ENCODE measurements at regions not wholly inside any gene's neighbourhood (a gene's known extent, or its start where the extent isn't known, plus 50 kb on each side); places are given as distances from the start of the nearest gene placed in this dataset.

DNA sequence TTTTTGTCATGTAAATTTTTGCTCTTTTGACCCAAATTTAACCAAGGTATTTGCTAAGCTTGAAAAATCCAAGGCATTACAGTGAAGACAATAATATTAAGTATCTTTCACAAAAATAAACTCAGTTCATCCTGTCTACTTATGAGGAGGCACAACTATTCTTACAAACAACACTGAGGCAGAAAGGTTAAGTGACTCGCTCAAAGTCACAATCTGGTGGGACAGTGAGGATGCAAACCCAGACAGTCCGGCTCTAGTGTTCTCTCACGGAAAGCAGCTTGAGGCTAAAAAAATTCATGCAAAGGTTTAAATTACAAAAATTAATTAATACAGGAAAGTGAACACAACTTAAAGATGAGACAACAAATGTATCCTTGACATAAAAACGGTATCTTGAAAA lies 125.3 kb downstream of the SIPA1L2 start:
- Histone ChIP-seq H3K4me1 (ENCODE audit: control insufficient read depth in 1 of 2, insufficient read depth in 1 of 2, low read depth in 1 of 2, low read length in 1 of 2) (peaks cover 29 to 40% of the 10 kb centered on the region in 2 experiments), H3K36me3 (no peaks in the 10 kb centered on the region), H3K27ac (no peak overlapping the region), H3K9me3 (no peaks in the 10 kb centered on the region), H3K27me3 (no peaks in the 10 kb centered on the region), H3K4me3 (ENCODE audit: low read depth in 1 of 2, low read length in 1 of 2) (no peak overlapping the region)
- no peak for TF ChIP-seq CTCF (IDR thresholded peaks at IDR 0.05)

GRCh38 chr1:232503497-232503896 lies 126.4 kb downstream of the SIPA1L2 start:
- H3K27me3 ChIP-seq, result no peaks in the 10 kb centered on the region
- no peak for TF ChIP-seq CTCF (IDR thresholded peaks at IDR 0.05)
- no peak overlapping the region for H3K4me3 ChIP-seq (ENCODE audit: low read depth in 1 of 2, low read length in 1 of 2)

DNA sequence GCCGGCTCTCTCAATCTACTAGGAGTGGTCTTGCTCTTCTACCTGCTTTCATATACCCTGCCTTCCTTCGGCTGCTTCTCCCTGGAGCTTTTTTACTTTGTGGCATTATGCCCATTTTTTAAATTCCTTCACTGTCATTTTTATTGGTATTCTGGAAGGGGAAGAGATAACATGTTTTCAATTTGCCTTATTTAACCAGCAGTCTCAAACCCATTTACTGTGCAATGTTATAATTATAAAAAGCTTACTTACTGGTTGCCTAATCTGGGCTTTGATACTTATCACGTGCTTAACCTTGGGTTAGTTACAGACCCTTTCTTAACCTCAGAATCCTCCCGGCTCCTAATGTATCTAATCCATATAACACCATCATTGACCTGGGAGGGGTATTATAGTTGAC lies 128.1 kb downstream of the SIPA1L2 start:
- Histone ChIP-seq H3K27ac (no peak overlapping the region), H3K4me1 (ENCODE audit: control insufficient read depth in 1 of 2, insufficient read depth in 1 of 2, low read depth in 1 of 2, low read length in 1 of 2) (peaks cover 3 to 12% of the 10 kb centered on the region in 2 experiments), H3K27me3 (no peaks in the 10 kb centered on the region), H3K4me3 (ENCODE audit: low read depth in 1 of 2, low read length in 1 of 2) (no peak overlapping the region), H3K36me3 (no peaks in the 10 kb centered on the region), H3K9me3 (no peaks in the 10 kb centered on the region)
- TF ChIP-seq CTCF (IDR thresholded peaks at IDR 0.05), result no peak

More at GRCh38 chr1:232503497-232503896, 126.4 kb downstream of the SIPA1L2 start:
- no peak overlapping the region for H3K27ac ChIP-seq
- H3K36me3 ChIP-seq, result no peaks in the 10 kb centered on the region
- peaks cover 17 to 29% of the 10 kb centered on the region in 2 experiments for H3K4me1 ChIP-seq (ENCODE audit: control insufficient read depth in 1 of 2, insufficient read depth in 1 of 2, low read depth in 1 of 2, low read length in 1 of 2)
- no peaks in the 10 kb centered on the region for H3K9me3 ChIP-seq

- H3K27me3 ChIP-seq, result no peaks in the 10 kb centered on the region
- H3K4me1 ChIP-seq (ENCODE audit: control insufficient read depth in 1 of 2, insufficient read depth in 1 of 2, low read depth in 1 of 2, low read length in 1 of 2), result no peaks in the 10 kb centered on the region
- TF ChIP-seq CTCF (IDR thresholded peaks at IDR 0.05), result no peak
- H3K4me3 ChIP-seq (ENCODE audit: low read depth in 1 of 2, low read length in 1 of 2), result no peak overlapping the region
- H3K36me3 ChIP-seq, result no peaks in the 10 kb centered on the region
- H3K27ac ChIP-seq, result no peak overlapping the region
- no peaks in the 10 kb centered on the region for H3K9me3 ChIP-seq
These were observed 130.7 kb downstream of the SIPA1L2 start for GRCh38 chr1:232499188-232499587.

DNA sequence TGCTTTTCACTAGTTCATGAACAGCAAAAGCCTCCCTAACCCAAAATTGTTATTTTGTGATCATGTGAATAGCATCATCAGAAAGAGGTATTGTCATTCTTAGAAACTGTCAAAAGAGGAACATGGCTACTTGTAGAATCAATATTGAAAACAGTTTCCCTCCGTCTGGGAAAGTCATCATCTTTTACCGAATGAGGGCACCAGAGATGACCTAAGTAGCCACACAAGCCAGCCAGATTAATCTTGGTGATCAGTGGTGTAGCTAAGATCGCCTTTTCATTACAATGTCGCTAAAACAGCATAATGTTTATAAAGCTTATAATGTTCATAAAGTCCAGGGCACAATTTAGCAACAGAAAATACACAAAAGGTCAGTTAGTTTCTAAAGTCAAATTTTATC lies 136.1 kb downstream of the SIPA1L2 start:
- Histone ChIP-seq H3K27ac (no peak overlapping the region), H3K4me1 (ENCODE audit: control insufficient read depth in 1 of 2, insufficient read depth in 1 of 2, low read depth in 1 of 2, low read length in 1 of 2) (no peaks in the 10 kb centered on the region), H3K27me3 (no peaks in the 10 kb centered on the region), H3K36me3 (peaks cover 29% of the 10 kb centered on the region), H3K9me3 (no peaks in the 10 kb centered on the region), H3K4me3 (ENCODE audit: low read depth in 1 of 2, low read length in 1 of 2) (no peak overlapping the region)
- no peak for TF ChIP-seq CTCF (IDR thresholded peaks at IDR 0.05)

- Histone ChIP-seq H3K27ac (no peak overlapping the region), H3K27me3 (no peaks in the 10 kb centered on the region), H3K4me3 (ENCODE audit: low read depth in 1 of 2, low read length in 1 of 2) (no peak overlapping the region), H3K4me1 (ENCODE audit: control insufficient read depth in 1 of 2, insufficient read depth in 1 of 2, low read depth in 1 of 2, low read length in 1 of 2) (no peaks in the 10 kb centered on the region), H3K36me3 (peaks cover 36% of the 10 kb centered on the region), H3K9me3 (no peaks in the 10 kb centered on the region)
- no peak for TF ChIP-seq CTCF (IDR thresholded peaks at IDR 0.05)
These were observed 140.7 kb downstream of the SIPA1L2 start for GRCh38 chr1:232489256-232489655.
